ENCODE measurements at regions not wholly inside any gene's neighbourhood (a gene's known extent, or its start where the extent isn't known, plus 50 kb on each side); places are given as distances from the start of the nearest gene placed in this dataset.

GRCh38 chr14:40784860-40785259, 821.8 kb upstream of the LRFN5 start:
- no peak for TF ChIP-seq CTCF (conservative IDR thresholded peaks at IDR 0.05 in 1 of 2, IDR thresholded peaks at IDR 0.05 in 1 of 2; ENCODE audit: low read depth in 1 of 2, low read length in 2 of 2)
- no peak for TF ChIP-seq EZH2 (IDR thresholded peaks at IDR 0.05; ENCODE audit: low read length, missing control alignments)

All from fibroblast of lung (primary cell).